NCI-H2227 (cell line): ENCODE measurements at regions not wholly inside any gene's neighbourhood (a gene's known extent, or its start where the extent isn't known, plus 50 kb on each side); places are given as distances from the start of the nearest gene placed in this dataset.

Source experiments
- DNase-seq: peaks from one replicate; lab custom pipeline; 2025; ENCODE audit not compliant: unreplicated experiment; lab: John Stamatoyannopoulos, UW

GRCh38 chr6:48290595-48290994, 179.6 kb upstream of the PTCHD4 start:
- DNase-seq: no peak

- no peak for DNase-seq
Observed at GRCh38 chr6:48289841-48290240, 178.8 kb upstream of the PTCHD4 start.

GRCh38 chr6:48281217-48281616, 170.2 kb upstream of the PTCHD4 start:
- DNase-seq: no peak

GRCh38 chr6:48280035-48280620, 169.1 kb upstream of the PTCHD4 start:
- no peak for DNase-seq

- DNase-seq: no peak
Observed at GRCh38 chr6:48278261-48278660, 167.3 kb upstream of the PTCHD4 start.

GRCh38 chr6:48272518-48272917, 161.5 kb upstream of the PTCHD4 start:
- no peak for DNase-seq

GRCh38 chr6:48255094-48255493, 144.1 kb upstream of the PTCHD4 start:
- DNase-seq: no peak

GRCh38 chr6:48249071-48249470, 138.1 kb upstream of the PTCHD4 start:
- no peak for DNase-seq

GRCh38 chr6:48243071-48243470, 132.1 kb upstream of the PTCHD4 start:
- no peak for DNase-seq

- DNase-seq: no peak
Observed at GRCh38 chr6:48240287-48240686, 129.3 kb upstream of the PTCHD4 start.

GRCh38 chr6:48236375-48236774, 125.4 kb upstream of the PTCHD4 start:
- DNase-seq: no peak

- DNase-seq: no peak
Observed at GRCh38 chr6:48233063-48233462, 122.1 kb upstream of the PTCHD4 start.

GRCh38 chr6:48229841-48230240, 118.8 kb upstream of the PTCHD4 start:
- no peak for DNase-seq

- DNase-seq: no peak
Observed at GRCh38 chr6:48222241-48222640, 111.2 kb upstream of the PTCHD4 start.

- no peak for DNase-seq
Observed at GRCh38 chr6:48213076-48213788, 102.2 kb upstream of the PTCHD4 start.

GRCh38 chr6:48212501-48212900, 101.5 kb upstream of the PTCHD4 start:
- no peak for DNase-seq

GRCh38 chr6:48206091-48206490, 95.1 kb upstream of the PTCHD4 start:
- no peak for DNase-seq

- DNase-seq: no peak
Observed at GRCh38 chr6:48200869-48201390, 89.9 kb upstream of the PTCHD4 start.

GRCh38 chr6:48199499-48199898, 88.5 kb upstream of the PTCHD4 start:
- no peak for DNase-seq

GRCh38 chr6:48197941-48198340, 86.9 kb upstream of the PTCHD4 start:
- no peak for DNase-seq

- no peak for DNase-seq
Observed at GRCh38 chr6:48194596-48195295, 83.7 kb upstream of the PTCHD4 start.

GRCh38 chr6:48188158-48188557, 77.2 kb upstream of the PTCHD4 start:
- no peak for DNase-seq
